Ectodermal cell (in vitro differentiated cells): ENCODE measurements at regions not wholly inside any gene's neighbourhood (a gene's known extent, or its start where the extent isn't known, plus 50 kb on each side); places are given as distances from the start of the nearest gene placed in this dataset.
"Not testable (repeated sequence)": the region's sequence is repeated elsewhere in the genome, so short reads cannot be mapped to it uniquely, and the experiment has no call there.

Experiments used
- H3K27ac ChIP-seq: 2 replicates; pipeline ENCODE4 v1.7.0; 2013; ENCODE audit warnings: mild to moderate bottlenecking, low read depth, low read length; ENCODE audit not compliant: insufficient read depth, poor library complexity, severe bottlenecking
- H3K27me3 ChIP-seq: 2 replicates; pipeline ENCODE4 v1.7.0; 2013; ENCODE audit warnings: mild to moderate bottlenecking, low read length; ENCODE audit not compliant: insufficient read depth, control insufficient read depth, poor library complexity, severe bottlenecking
- H3K36me3 ChIP-seq: one replicate; pipeline ENCODE4 v1.7.0; 2013; ENCODE audit warnings: low read length; ENCODE audit not compliant: control insufficient read depth, insufficient read depth
- H3K4me1 ChIP-seq: one replicate; pipeline ENCODE4 v1.7.0; 2013; ENCODE audit warnings: low read length; ENCODE audit not compliant: control insufficient read depth, insufficient read depth
- H3K4me3 ChIP-seq: 2 replicates; pipeline ENCODE4 v1.7.0; 2013; ENCODE audit warnings: low read depth, low read length, control low read depth; ENCODE audit not compliant: insufficient read depth
- H3K9me3 ChIP-seq: 2 replicates; pipeline ENCODE4 v1.7.0; 2013; ENCODE audit warnings: mild to moderate bottlenecking, low read length, moderate library complexity; ENCODE audit not compliant: control insufficient read depth
- WGBS, 2 experiments: methylation state at CpG; one replicate each; pipeline ENCODE4 v1.1.7; 2013; ENCODE audit warnings: missing lambda C conversion rate in 2 of 2; 5-methylcytosine and 5-hydroxymethylcytosine counted together

DNA sequence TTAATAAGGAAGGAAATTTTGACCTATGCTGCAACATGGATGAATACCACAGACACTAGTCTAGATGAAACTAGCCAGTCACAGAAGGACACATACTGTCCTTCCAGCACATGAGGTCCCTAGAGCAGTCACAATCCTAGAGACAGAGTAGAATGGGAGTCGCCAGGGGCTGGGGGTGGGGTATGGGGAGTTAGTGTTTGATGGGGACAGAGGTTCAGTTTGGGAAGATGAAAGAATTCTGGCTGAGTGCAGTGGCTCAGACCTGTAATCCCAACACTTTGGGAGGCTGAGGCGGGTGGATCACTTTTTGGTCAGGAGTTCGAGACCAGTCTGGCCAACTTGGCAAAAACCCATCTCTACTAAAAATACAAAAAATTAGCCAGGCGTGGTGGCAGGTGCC, 99.2 kb downstream of the TPRA1 start:
- Histone ChIP-seq H3K4me1 (peaks cover 12% of the 10 kb centered on the region), H3K27ac (no peak overlapping the region), H3K36me3 (no peaks in the 10 kb centered on the region), H3K27me3 (no peaks in the 10 kb centered on the region), H3K9me3 (no peaks in the 10 kb centered on the region), H3K4me3 (no peak overlapping the region)
- 89 to 94% methylated on average over 4 of the region's 4 CpGs for WGBS, 2 experiments

DNA sequence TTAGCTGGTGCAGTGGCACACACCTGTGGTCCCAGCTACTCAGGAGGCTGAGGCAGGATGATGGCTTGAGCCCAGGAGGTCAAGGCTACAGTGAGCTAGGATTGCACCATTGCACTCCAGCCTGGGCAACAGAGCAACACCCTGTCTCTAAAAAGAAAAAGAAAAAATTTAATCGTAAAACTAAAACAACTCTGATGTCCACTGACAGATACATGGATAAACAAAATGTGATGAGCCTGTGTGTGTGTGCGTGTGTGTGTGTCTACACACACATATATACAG, 99.6 kb downstream of the TPRA1 start:
- peaks cover 12% of the 10 kb centered on the region for H3K4me1 ChIP-seq
- H3K9me3 ChIP-seq, H3K27me3 ChIP-seq, H3K36me3 ChIP-seq, H3K27ac ChIP-seq, H3K4me3 ChIP-seq: not testable (repeated sequence)
- no CpG with 5 or more reads among the region's 2 CpGs for WGBS, 2 experiments

DNA sequence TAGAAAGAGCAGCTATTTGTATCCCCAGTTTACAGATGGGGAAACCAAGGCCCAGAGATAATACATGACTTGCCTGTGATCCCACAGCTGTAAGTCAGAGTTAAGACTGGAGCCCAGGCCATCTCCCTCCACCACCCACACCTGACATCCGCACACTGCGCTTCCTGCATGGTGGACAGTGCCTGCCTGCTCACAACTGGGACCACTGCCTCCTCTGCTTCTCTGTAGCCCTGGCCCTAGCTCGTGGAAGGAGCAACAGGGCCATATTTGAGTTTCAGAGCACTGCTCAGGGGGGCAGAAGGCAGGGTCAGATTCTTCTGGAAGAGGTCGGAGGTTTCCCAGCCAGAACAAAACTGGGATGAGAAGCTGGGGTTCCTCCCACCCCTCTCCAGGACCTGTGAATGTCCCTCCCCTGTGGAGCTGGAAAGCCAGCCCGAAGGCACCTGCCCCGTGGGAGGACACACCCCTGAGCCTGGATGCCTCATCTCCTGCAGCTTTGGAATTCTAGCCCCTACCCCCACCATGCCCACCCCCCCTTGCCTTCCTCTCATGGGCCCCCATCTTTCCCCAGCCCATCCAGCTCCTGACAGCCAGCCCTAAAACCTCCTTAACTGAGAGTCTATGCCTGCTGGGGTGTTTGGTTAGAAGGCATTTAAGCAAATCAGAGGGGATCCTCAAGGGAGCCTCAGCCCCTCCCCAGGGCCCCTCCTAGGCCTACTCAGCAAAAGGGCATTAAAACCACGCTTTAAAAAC, 100.1 kb downstream of the TPRA1 start:
- 60 to 67% methylated on average over 7 of the region's 7 CpGs for WGBS, 2 experiments
- Histone ChIP-seq H3K27ac (no peak overlapping the region), H3K36me3 (no peaks in the 10 kb centered on the region), H3K4me1 (peaks cover 12% of the 10 kb centered on the region), H3K4me3 (no peak overlapping the region), H3K9me3 (no peaks in the 10 kb centered on the region), H3K27me3 (no peaks in the 10 kb centered on the region)

DNA sequence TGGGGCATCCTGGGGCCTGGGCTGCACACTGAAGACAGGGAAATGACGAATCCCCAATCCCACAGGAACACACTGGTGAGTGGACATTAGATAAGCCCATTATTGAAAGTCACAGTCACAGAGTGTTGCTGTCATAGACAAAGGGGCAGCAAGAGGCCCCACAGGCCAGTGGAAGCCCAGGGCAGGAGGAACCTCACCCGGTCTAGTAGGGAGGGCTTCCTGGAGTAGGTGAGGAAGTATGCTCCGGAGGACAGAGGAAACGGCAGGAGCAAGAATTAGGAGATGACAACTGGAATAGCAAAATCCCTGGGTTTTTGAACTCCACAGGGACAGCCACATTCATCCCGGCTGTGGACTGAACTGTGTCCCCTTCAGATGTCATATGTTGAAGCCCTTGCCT, 101.2 kb downstream of the TPRA1 start:
- WGBS, 2 experiments: 92 to 96% methylated on average over 5 of the region's 5 CpGs
- H3K4me3 ChIP-seq: no peak overlapping the region
- H3K9me3 ChIP-seq: no peaks in the 10 kb centered on the region
- no peaks in the 10 kb centered on the region for H3K36me3 ChIP-seq
- peaks cover 12% of the 10 kb centered on the region for H3K4me1 ChIP-seq
- H3K27me3 ChIP-seq: no peaks in the 10 kb centered on the region
- no peak overlapping the region for H3K27ac ChIP-seq

DNA sequence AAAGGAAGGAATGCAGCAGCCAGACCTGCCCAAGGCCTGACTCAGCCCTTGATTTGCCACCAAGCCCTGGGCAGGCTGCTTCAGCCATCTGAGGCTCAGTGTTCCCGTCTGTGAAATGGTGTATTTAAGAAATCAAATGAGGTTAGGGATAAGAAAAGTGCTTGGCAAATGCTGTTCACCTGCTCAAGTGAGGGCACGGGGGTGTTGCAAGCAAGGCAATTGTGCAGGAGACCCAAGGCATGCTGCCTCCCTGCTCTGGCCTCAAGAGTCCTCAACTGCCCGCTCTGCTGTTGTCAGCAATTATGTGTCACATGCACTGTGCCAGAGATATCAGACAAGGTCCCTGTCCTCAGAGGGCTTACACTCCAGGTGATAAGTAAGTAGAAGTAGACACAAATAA, 101.8 kb downstream of the TPRA1 start:
- H3K9me3 ChIP-seq: no peaks in the 10 kb centered on the region
- WGBS, 2 experiments: 90 to 94% methylated on average over 3 of the region's 3 CpGs
- no peak overlapping the region for H3K4me3 ChIP-seq
- H3K27ac ChIP-seq: no peak overlapping the region
- no peaks in the 10 kb centered on the region for H3K36me3 ChIP-seq
- no peaks in the 10 kb centered on the region for H3K27me3 ChIP-seq
- peaks cover 12% of the 10 kb centered on the region for H3K4me1 ChIP-seq

DNA sequence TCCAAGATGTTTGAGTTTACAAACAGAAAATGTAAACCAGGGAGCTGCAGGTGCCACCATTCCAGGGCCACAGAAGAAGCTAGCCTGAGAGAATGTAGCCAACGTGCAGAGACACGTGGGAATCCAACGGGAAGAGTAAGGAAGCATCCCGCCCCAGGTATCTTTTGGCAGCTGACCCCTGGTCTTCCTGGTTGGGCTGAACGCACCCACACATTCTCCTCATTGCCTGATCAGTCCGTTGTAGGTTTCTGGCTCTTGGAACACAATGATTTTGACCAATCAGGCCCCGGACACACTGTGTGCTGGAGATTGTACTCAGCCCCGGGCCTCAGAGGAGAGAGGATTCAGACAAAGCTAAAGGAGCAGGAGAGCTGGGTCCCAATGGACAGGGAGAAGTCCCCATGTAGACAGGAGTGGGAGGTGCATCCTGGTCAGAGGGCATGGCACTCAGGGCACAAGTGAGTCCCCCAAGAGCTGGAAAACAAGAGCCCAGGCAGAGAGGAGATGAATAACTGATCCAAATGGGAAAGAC, 102.3 kb downstream of the TPRA1 start:
- H3K36me3 ChIP-seq: no peaks in the 10 kb centered on the region
- H3K27me3 ChIP-seq: no peaks in the 10 kb centered on the region
- no peak overlapping the region for H3K27ac ChIP-seq
- WGBS, 2 experiments: 88 to 91% methylated on average over 8 of the region's 8 CpGs
- H3K9me3 ChIP-seq: no peaks in the 10 kb centered on the region
- H3K4me3 ChIP-seq: no peak overlapping the region
- peaks cover 12% of the 10 kb centered on the region for H3K4me1 ChIP-seq

DNA sequence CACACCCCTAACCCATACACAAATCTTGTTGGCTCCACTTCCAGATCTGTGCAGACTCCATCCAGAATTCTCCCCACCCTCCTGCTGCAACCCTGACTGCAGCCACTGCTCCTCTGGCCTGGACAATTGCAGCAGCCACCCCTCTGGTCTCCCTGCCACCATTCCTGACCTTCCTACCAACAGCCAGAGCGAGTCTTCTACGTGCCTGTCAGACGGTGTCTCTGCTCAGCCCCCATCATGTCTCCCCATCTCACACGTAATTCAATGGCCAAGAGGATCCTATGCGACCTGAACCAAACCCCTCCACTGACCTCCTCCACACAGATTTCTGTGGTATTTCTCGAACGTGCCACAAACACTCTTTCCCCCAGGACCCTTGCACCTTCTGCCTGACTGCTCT, 103.3 kb downstream of the TPRA1 start:
- WGBS, 2 experiments: 94 to 96% methylated on average over 7 of the region's 7 CpGs
- Histone ChIP-seq H3K36me3 (no peaks in the 10 kb centered on the region), H3K4me1 (peaks cover 12% of the 10 kb centered on the region), H3K4me3 (no peak overlapping the region), H3K27ac (no peak overlapping the region), H3K27me3 (no peaks in the 10 kb centered on the region), H3K9me3 (no peaks in the 10 kb centered on the region)

DNA sequence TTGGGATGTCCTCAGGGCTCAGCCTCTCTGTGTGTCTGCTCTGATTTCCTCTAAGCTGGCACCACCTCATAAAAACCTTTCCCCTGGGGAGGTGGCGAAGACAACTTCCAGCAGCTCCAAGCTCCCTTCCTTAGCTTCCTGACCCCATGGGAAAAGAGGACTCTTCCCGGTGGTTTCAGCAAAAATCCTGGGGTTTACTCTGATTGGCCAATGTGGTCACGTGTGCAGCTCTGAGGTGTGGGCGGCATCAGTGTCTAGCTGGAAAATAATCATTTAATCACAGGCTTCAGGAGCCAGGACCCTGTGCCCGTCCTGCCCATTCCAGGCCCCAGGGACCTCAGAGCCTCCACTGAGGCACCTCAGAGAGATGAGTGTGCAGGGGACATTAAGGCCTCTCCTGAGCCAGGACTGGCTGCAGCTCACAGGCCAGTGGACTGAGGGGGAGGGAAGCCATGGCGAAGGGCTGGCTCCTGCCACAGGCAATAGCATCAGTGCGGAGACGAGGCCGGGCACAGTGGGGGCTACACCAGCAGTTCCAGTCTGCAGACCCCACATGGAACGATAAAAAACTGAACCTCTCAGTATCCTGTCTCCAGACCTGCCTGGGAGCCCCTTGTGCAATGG, 104.1 kb downstream of the TPRA1 start:
- WGBS, 2 experiments: 93 to 94% methylated on average over 10 of the region's 10 CpGs
- Histone ChIP-seq H3K27me3 (no peaks in the 10 kb centered on the region), H3K27ac (no peak overlapping the region)

DNA sequence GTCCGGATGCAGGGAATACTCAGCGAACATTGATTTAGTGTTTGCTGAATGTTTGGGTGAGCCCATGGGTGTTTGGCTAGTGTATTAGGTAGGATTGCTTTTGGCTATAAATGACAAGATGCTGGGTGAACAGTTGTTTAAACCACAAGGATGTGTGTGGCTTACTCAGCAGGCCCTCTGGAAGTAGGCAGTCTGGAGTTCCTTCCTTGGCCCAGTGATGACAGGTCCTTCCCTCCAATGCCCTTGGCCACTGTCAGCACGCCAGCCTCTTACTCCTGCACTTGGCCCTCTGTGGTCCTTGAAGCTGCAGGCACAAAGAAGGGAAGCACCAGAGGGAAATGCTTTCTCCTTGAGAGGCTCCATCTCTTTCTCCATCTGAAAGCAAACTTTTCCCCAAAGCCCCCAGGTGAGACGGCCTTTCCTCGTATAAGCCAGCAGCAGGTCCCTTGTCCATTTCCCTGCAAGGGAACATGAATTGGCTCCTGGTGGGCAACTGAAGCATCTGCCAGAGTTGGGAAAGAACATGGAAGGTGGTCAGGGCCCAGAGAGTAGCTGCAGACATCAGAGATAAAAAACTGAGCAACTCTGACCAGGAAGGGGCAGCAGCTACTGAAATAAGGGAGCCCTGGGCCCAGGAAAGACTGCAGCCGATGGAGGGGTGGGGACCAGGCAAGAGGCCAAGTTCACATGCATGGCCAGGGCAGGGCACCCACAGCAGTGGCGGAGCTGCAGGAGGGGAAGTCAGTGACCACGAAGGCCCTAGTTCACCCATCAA, 105.0 kb downstream of the TPRA1 start:
- Histone ChIP-seq H3K27me3 (no peaks in the 10 kb centered on the region), H3K9me3 (no peaks in the 10 kb centered on the region), H3K36me3 (no peaks in the 10 kb centered on the region), H3K4me3 (no peak overlapping the region), H3K4me1 (peaks cover 8% of the 10 kb centered on the region), H3K27ac (no peak overlapping the region)
- 94% methylated on average over 8 of the region's 8 CpGs for WGBS, 2 experiments

More for the DNA sequence above, 104.1 kb downstream of the TPRA1 start:
- H3K36me3 ChIP-seq: no peaks in the 10 kb centered on the region
- no peak overlapping the region for H3K4me3 ChIP-seq
- H3K4me1 ChIP-seq: peaks cover 12% of the 10 kb centered on the region
- no peaks in the 10 kb centered on the region for H3K9me3 ChIP-seq
